Skeletal muscle cell (primary cell): ENCODE measurements at regions not wholly inside any gene's neighbourhood (a gene's known extent, or its start where the extent isn't known, plus 50 kb on each side); places are given as distances from the start of the nearest gene placed in this dataset.
"Not testable (repeated sequence)": the region's sequence is repeated elsewhere in the genome, so short reads cannot be mapped to it uniquely, and the experiment has no call there.

Experiments
- DNase-seq: peaks from one replicate; pipeline ENCODE4 v3.0.0-alpha.2; 2010; ENCODE audit warnings: low read depth
- H3K4me3 ChIP-seq: 2 replicates; pipeline ENCODE4 v1.5.1; 2011; ENCODE audit warnings: low read depth, mild to moderate bottlenecking, control low read depth, low read length, moderate library complexity

- no peak overlapping the region for H3K4me3 ChIP-seq
- DNase-seq, result no peak
These were observed 129.8 kb downstream of the SEC23A start for GRCh38 chr14:38973083-38973700.

GRCh38 chr14:38972511-38972910 is 130.5 kb downstream of the SEC23A start:
- no peak for DNase-seq
- no peak overlapping the region for H3K4me3 ChIP-seq

GRCh38 chr14:38971258-38971921 is 131.6 kb downstream of the SEC23A start:
- DNase-seq, result no peak
- H3K4me3 ChIP-seq, result no peak overlapping the region

- H3K4me3 ChIP-seq, result no peak overlapping the region
- DNase-seq, result no peak
These were observed 138.4 kb downstream of the SEC23A start for GRCh38 chr14:38964630-38965029.

GRCh38 chr14:38960946-38961531 is 142.0 kb downstream of the SEC23A start:
- DNase-seq, result no peak
- no peak overlapping the region for H3K4me3 ChIP-seq

- DNase-seq, result no peak
These were observed 144.0 kb downstream of the SEC23A start for GRCh38 chr14:38959021-38959420.

GRCh38 chr14:38958589-38958988 is 144.4 kb downstream of the SEC23A start:
- no peak for DNase-seq
- H3K4me3 ChIP-seq, result no peak overlapping the region

More at GRCh38 chr14:38959021-38959420, 144.0 kb downstream of the SEC23A start:
- H3K4me3 ChIP-seq, result no peak overlapping the region

GRCh38 chr14:38951451-38951850 is 151.6 kb downstream of the SEC23A start:
- H3K4me3 ChIP-seq, result no peak overlapping the region
- no peak for DNase-seq

GRCh38 chr14:38950676-38951075 is 152.4 kb downstream of the SEC23A start:
- no peak for DNase-seq
- H3K4me3 ChIP-seq, result no peak overlapping the region

- H3K4me3 ChIP-seq, result no peak overlapping the region
- no peak for DNase-seq
These were observed 154.5 kb downstream of the SEC23A start for GRCh38 chr14:38948576-38948975.

GRCh38 chr14:38948171-38948570 is 154.9 kb downstream of the SEC23A start:
- DNase-seq, result no peak
- H3K4me3 ChIP-seq, result no peak overlapping the region

- no peak overlapping the region for H3K4me3 ChIP-seq
These were observed 155.7 kb downstream of the SEC23A start for GRCh38 chr14:38947343-38947742.

GRCh38 chr14:38944691-38945090 is 158.3 kb downstream of the SEC23A start:
- no peak for DNase-seq
- H3K4me3 ChIP-seq, result no peak overlapping the region

More at GRCh38 chr14:38947343-38947742, 155.7 kb downstream of the SEC23A start:
- DNase-seq, result no peak

GRCh38 chr14:38941488-38941887 is 161.5 kb downstream of the SEC23A start:
- H3K4me3 ChIP-seq, result no peak overlapping the region
- no peak for DNase-seq

GRCh38 chr14:38932653-38933000 is 170.4 kb downstream of the SEC23A start:
- DNase-seq, H3K4me3 ChIP-seq: not testable (repeated sequence)

GRCh38 chr14:38931969-38932652 is 170.9 kb downstream of the SEC23A start:
- no peak overlapping the region for H3K4me3 ChIP-seq
- DNase-seq, result no peak

GRCh38 chr14:38930898-38931297 is 172.1 kb downstream of the SEC23A start:
- no peak overlapping the region for H3K4me3 ChIP-seq

GRCh38 chr14:38930022-38930421 is 173.0 kb downstream of the SEC23A start:
- no peak for DNase-seq
- no peak overlapping the region for H3K4me3 ChIP-seq

More at GRCh38 chr14:38930898-38931297, 172.1 kb downstream of the SEC23A start:
- DNase-seq, result no peak

- no peak overlapping the region for H3K4me3 ChIP-seq
- DNase-seq, result no peak
These were observed 173.6 kb downstream of the SEC23A start for GRCh38 chr14:38929416-38929815.

GRCh38 chr14:38921893-38922292 is 181.1 kb downstream of the SEC23A start:
- H3K4me3 ChIP-seq, DNase-seq: not testable (repeated sequence)
